ENCODE measurements at regions not wholly inside any gene's neighbourhood (a gene's known extent, or its start where the extent isn't known, plus 50 kb on each side); places are given as distances from the start of the nearest gene placed in this dataset.
"Not testable (repeated sequence)": the region's sequence is repeated elsewhere in the genome, so short reads cannot be mapped to it uniquely, and the experiment has no call there.

DNA sequence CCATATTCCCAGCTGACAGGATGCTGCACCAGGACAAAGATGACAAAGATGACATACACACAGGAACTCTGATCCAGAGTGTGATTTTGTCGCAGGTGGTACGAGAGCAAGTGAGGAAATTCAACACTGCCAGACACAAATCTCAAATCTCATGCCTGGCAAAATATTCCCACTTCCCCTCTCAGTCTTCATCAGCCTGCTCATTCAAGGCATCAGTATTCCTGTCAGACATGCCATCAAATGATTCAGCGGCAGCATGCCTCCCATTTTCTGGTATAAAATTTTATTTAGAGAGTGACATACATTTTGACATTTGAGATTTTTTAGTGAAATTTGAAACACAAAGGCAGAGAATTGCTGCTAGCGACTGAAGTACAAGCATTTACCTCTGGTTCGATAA lies 228.1 kb upstream of the LMCD1 start:
- DNase-seq = no peak

DNA sequence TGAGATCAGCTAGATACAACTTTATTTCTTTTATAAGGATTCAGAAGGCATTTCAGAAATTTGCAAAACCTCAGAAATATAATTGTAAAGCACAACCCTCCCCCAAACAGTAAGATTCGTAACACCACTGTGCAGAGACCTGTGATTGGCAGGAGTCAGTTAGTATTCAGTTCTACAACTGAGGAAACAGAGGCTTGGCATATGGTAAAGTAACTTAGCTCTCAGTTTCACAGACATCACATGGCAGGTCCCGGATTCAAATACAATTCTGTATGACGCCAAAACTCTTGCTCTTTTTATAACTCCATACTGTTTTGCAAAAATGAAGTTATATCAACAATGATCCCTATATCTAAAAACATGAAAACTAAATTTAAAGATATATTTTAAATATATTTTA lies 225.6 kb upstream of the LMCD1 start:
- DNase-seq = no peak

- DNase-seq = no peak
Observed at GRCh38 chr3:8276506-8276905, 225.1 kb upstream of the LMCD1 start.

- no peak for DNase-seq
Observed at GRCh38 chr3:8278448-8278847, 223.2 kb upstream of the LMCD1 start.

DNA sequence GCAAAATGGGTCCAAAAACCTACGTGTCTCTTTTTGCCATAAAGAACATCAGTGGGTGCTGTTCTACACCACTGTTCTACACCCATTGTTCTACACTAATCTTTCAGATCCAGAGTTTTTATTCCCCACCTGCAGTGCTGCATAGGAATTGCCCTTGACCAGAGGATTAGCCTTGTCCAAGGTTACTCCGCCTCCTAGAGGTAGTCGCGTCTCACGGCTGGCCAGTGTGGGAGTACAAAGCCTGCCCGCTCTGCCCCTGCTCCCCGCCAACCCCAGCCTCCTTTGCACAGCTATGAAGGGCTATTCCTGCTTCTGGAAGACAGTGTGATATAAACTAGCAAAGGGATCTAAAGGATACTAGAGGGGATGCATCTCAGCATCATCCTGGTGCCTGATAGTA lies 222.1 kb upstream of the LMCD1 start:
- DNase-seq = no peak

- DNase-seq = no peak
Observed at GRCh38 chr3:8279886-8280550, 221.6 kb upstream of the LMCD1 start.

- peak; percentile 57 for DNase-seq
Observed at GRCh38 chr3:8282541-8283165, 219.0 kb upstream of the LMCD1 start.

- peak; percentile 48 for DNase-seq
Observed at GRCh38 chr3:8283193-8283592, 218.4 kb upstream of the LMCD1 start.

DNA sequence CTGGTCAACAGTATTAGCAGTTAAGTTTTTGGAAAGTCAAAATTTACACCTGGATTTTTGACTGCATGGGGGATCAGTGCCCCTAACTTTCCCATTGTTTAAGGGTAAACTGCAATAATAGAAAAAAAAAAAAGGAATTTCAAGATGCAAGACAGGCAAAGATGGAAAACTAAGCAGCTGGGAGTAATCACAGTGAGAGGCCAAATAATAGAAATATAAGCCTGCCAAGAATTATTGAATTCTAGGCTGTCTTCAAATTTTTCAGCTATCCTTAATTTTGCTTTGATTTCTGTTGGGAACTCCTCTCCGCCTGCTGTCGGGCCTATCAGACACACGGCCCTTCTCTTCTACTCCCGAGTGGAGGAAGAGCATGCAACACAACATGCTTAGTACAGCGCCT lies 215.5 kb upstream of the LMCD1 start:
- DNase-seq = no peak

DNA sequence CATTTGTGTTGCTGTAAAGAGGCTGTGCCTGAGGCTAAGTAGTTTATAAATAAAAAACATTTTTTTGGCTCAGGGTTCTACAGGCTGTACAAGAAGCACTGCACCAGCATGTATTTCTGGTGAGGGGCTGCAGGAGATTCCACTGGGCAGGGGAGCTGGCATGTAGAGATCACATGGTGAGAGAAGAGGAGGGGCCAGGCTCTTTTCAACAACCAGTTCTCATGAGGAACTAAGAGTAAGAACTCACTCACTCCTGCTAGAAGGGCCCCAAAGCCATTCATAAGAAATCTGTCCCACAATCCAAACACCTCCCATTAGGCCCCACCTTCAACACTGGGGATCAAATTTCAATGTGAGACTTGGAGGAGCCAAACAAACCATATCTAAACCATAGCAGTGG lies 214.9 kb upstream of the LMCD1 start:
- DNase-seq = no peak

DNA sequence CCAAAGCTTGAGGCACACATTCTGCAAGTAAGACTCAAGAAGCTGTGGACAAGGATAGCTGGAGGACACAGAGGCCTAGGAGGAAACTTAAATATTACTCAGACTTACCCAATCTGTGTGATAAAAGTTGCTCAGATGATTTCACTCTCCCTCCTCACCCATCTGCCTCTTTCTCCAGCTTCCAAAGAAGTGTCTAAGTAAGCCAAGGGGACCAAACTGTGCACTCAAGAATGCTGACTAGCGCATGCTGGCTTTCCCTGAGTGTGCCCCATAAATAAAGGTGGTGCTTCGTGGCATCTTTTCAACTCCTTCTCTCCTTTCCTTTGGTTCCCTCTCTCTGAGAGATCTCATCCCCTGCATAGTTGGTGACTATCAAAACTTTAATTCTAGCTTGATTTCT lies 211.0 kb upstream of the LMCD1 start:
- DNase-seq = no peak

- DNase-seq = no peak
Observed at GRCh38 chr3:8296461-8296860, 205.2 kb upstream of the LMCD1 start.

- no peak for DNase-seq
Observed at GRCh38 chr3:8298021-8298954, 203.3 kb upstream of the LMCD1 start.

DNA sequence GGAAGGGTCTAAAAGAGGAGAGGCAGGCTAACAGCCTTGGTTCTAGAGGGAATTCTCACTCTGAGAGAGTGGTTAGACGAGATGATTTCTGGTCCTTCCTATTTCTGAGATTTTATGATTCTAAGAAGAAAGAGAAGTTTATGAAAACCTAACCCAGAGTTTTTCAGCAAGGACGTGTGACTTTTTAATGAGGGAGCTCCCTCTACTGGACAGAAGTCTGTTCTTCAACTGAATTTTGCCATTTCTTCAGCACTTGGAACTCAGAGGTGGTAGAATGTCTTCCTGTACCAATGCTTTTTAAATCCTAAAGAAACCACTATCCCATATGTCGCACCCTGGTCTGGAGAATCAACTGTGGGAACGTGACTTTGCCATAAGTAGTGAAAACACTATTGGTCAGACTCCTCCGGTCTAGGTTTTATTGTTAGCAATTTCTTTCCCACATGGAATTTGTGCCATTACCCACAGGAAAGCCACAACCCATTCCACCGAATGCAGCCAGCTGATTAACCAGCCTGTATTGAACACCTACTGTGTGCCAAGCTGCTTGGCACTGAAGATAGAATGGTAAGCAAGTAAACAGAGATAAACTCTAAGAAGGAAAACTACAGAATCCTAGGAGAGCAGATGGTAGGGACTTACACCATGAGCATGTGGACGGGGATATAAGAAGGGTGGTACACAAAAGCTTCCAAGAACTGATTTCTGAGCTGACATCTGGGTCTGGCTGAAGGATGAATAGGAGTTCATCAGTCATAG lies 199.5 kb upstream of the LMCD1 start:
- DNase-seq = peak; percentile 60

DNA sequence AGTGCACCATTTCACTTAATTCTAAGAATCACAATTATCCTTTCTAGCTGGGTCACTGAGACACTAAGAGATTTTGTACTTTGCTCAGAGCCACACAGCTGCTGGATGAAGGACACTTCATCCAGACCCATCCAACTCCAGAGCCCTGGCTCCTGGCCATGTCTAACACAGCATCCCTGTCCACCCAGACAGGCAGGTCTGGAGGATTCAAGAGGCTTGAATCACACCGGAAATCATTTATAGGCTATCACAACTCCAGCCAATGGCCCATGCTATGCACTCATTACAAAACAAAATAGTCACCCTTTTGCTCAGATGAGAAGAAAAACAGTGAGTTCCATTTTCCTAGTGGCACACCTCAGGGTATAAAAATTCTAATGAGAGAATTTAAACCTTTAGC lies 198.2 kb upstream of the LMCD1 start:
- DNase-seq = peak; percentile 68

DNA sequence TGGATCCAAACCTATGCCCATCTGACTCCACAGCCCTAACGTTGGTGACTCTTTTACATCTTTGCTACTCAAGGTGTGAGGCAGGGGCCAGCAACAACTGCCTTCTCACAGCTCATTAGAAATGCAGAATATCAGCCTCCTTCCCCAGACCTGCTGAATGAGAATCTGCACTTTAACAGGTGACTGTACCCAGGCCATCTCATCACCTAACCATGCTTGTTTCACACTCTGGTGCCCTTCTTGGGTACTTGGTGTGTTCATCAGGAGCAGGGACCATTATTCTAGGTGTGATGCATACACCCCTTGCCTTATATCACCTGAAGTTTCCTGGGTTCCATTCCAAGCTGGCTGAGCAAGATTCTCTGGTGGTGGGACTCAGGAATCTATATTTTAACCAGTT lies 196.3 kb upstream of the LMCD1 start:
- DNase-seq = no peak

- peak; percentile 73 for DNase-seq
Observed at GRCh38 chr3:8307545-8308110, 194.0 kb upstream of the LMCD1 start.

GRCh38 chr3:8311321-8311720 lies 190.3 kb upstream of the LMCD1 start:
- DNase-seq = no peak

DNA sequence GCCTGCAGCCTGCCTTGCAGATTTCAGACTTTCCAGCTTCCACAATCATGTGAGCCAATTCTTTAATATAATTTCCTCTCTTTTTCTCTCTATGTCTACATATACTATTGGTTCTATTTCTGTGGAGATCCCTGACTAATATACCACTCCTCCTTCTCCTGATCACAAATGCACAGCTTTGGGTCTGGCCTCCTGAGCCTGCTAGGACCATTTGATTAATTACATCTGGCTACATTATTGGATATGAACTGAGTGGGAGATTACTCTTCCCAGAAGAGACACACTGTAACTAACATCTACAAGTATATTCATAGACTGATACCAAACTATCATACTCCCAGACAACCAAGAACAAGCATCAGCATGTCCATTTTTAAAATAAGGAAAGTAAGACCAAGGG lies 188.9 kb upstream of the LMCD1 start:
- no peak for DNase-seq

- no peak for DNase-seq
Observed at GRCh38 chr3:8313560-8314267, 187.9 kb upstream of the LMCD1 start.

DNA sequence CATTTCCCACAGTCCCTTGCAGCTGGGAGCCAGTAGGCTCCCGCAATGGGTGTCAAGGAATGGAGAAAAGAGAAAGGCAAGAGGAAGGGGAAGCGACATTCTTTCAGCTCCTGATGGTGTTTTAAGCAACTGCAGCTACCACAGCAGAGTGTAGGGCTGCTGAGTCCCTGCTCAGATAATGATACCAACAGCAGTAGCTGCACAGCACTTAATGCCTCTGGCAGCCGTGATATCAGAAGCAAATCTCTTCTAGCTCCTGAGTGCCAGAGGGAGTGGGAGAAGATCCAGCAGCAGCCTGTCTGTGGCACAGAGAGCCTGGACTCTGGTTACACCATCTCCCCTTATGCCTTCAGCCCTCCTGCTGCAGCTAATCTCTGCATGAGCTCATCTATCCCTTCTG lies 186.1 kb upstream of the LMCD1 start:
- DNase-seq = not testable (repeated sequence)

Measured in DMS53 (cell line).